ENCODE measurements at regions not wholly inside any gene's neighbourhood (a gene's known extent, or its start where the extent isn't known, plus 50 kb on each side); places are given as distances from the start of the nearest gene placed in this dataset.

DNA sequence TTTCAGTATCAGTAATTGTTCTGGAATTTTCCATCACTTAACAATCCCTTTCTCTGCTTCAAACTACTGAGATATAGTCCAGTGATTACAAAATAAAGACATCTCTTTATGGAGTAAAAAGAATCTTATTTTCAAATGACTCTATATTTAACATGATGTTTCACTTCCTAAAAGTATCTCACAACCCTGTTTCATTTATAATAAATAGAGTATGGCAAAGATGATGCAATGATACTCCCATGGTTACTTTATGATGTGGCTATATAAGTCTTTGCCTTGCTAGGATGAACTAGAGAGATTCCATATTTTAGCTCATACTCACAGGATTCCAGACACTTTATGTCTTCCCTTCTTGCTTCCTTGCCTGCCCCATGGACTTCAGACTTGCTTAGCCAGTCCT, 953.5 kb upstream of the MDGA2 start:
- TF ChIP-seq, protein P1, sequence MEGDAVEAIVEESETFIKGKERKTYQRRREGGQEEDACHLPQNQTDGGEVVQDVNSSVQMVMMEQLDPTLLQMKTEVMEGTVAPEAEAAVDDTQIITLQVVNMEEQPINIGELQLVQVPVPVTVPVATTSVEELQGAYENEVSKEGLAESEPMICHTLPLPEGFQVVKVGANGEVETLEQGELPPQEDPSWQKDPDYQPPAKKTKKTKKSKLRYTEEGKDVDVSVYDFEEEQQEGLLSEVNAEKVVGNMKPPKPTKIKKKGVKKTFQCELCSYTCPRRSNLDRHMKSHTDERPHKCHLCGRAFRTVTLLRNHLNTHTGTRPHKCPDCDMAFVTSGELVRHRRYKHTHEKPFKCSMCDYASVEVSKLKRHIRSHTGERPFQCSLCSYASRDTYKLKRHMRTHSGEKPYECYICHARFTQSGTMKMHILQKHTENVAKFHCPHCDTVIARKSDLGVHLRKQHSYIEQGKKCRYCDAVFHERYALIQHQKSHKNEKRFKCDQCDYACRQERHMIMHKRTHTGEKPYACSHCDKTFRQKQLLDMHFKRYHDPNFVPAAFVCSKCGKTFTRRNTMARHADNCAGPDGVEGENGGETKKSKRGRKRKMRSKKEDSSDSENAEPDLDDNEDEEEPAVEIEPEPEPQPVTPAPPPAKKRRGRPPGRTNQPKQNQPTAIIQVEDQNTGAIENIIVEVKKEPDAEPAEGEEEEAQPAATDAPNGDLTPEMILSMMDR (conservative IDR thresholded peaks at IDR 0.05): no peak
- TF ChIP-seq EZH2 (IDR thresholded peaks at IDR 0.05; ENCODE audit: low read depth): no peak

Measured in PC-9 (cell line).